Hepatocyte (in vitro differentiated cells): ENCODE measurements at regions not wholly inside any gene's neighbourhood (a gene's known extent, or its start where the extent isn't known, plus 50 kb on each side); places are given as distances from the start of the nearest gene placed in this dataset.

Experiments
- EZH2 ChIP-seq: fragments of 200-600 bp; sonication (generic); IDR thresholded peaks from 2 replicates; pipeline ENCODE4 v1.6.1; 2016; ENCODE audit warnings: antibody characterized with exemption, mild to moderate bottlenecking, borderline replicate concordance
- TF ChIP-seq, protein P1 (sequence below): fragments of 200-600 bp; sonication (generic); IDR thresholded peaks from 2 replicates; pipeline ENCODE4 v1.5.1; 2016; ENCODE audit warnings: antibody characterized with exemption, mild to moderate bottlenecking; ENCODE audit not compliant: poor library complexity

DNA sequence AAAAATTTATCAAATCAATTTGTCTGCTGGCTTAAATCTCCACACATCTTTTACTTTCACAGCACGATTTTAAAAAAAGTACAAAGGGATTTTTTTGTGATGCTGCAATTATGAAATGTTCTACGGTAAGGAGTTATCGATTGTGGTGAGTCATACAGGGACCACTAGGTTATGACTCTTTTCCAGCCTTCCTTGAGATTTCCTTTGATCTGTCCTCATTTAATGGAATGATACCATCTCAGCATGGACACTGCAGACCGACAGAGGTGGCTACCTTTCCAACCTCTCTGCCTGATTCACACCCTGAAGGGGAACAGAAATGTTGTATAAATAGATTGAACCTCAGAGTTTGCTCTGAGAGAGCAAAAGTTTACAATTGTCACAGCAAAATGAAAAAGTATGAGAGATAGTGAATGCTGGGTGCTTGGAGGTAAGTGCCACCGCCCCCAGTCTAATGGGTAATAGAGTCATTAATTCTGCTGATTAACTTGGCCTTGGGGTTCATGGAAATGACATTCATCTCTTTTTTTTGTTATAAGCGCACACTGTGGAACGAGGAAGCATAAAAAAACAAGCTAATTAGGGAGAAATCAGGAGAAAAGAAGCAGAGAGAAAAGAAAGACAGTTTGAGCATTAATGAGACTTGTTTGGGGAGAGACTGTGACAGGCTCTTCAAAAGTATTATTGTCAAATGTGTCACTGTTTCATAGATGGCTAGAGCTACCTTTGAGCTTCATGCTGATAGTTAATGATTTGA, 306.0 kb downstream of the RNF144B start:
- TF ChIP-seq, protein P1, sequence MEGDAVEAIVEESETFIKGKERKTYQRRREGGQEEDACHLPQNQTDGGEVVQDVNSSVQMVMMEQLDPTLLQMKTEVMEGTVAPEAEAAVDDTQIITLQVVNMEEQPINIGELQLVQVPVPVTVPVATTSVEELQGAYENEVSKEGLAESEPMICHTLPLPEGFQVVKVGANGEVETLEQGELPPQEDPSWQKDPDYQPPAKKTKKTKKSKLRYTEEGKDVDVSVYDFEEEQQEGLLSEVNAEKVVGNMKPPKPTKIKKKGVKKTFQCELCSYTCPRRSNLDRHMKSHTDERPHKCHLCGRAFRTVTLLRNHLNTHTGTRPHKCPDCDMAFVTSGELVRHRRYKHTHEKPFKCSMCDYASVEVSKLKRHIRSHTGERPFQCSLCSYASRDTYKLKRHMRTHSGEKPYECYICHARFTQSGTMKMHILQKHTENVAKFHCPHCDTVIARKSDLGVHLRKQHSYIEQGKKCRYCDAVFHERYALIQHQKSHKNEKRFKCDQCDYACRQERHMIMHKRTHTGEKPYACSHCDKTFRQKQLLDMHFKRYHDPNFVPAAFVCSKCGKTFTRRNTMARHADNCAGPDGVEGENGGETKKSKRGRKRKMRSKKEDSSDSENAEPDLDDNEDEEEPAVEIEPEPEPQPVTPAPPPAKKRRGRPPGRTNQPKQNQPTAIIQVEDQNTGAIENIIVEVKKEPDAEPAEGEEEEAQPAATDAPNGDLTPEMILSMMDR, result no peak
- no peak for TF ChIP-seq EZH2
